Activated naive CD8-positive, alpha-beta T cell treated with anti-CD3 and anti-CD28 coated beads for 36 hours (primary cell): ENCODE measurements at regions not wholly inside any gene's neighbourhood (a gene's known extent, or its start where the extent isn't known, plus 50 kb on each side); places are given as distances from the start of the nearest gene placed in this dataset.

ENCODE experiments used
- DNase-seq: peaks from one replicate; pipeline ENCODE4 v3.0.0; 2021
- H3K27ac Mint-ChIP-seq: one replicate; pipeline ENCODE4 v1.8.0; 2022; ENCODE audit warnings: mild to moderate bottlenecking, moderate library complexity, mixed read lengths
- H3K27me3 Mint-ChIP-seq: one replicate; pipeline ENCODE4 v1.8.0; 2022; ENCODE audit warnings: mild to moderate bottlenecking, mixed read lengths
- H3K36me3 Mint-ChIP-seq: one replicate; pipeline ENCODE4 v1.8.0; 2021; ENCODE audit warnings: mild to moderate bottlenecking, mixed read lengths
- H3K4me1 Mint-ChIP-seq: one replicate; pipeline ENCODE4 v1.8.0; 2021; ENCODE audit warnings: mixed read lengths
- H3K4me3 Mint-ChIP-seq: one replicate; pipeline ENCODE4 v1.8.0; 2022; ENCODE audit warnings: mild to moderate bottlenecking, moderate library complexity, mixed read lengths
- H3K9me3 Mint-ChIP-seq: one replicate; pipeline ENCODE4 v1.8.0; 2022; ENCODE audit warnings: mixed read lengths

GRCh38 chr7:69166979-69167516, 431.2 kb upstream of the AUTS2 start:
- H3K27me3 Mint-ChIP-seq: no peaks in the 10 kb centered on the region
- no peaks in the 10 kb centered on the region for H3K4me1 Mint-ChIP-seq
- no peak overlapping the region for H3K27ac Mint-ChIP-seq
- DNase-seq: no peak
- no peaks in the 10 kb centered on the region for H3K36me3 Mint-ChIP-seq
- no peak overlapping the region for H3K4me3 Mint-ChIP-seq
- no peaks in the 10 kb centered on the region for H3K9me3 Mint-ChIP-seq

- H3K4me3 Mint-ChIP-seq: no peak overlapping the region
- H3K27ac Mint-ChIP-seq: no peak overlapping the region
- DNase-seq: no peak
- no peaks in the 10 kb centered on the region for H3K36me3 Mint-ChIP-seq
- no peaks in the 10 kb centered on the region for H3K9me3 Mint-ChIP-seq
- H3K27me3 Mint-ChIP-seq: no peaks in the 10 kb centered on the region
- H3K4me1 Mint-ChIP-seq: no peaks in the 10 kb centered on the region
These were observed 428.9 kb upstream of the AUTS2 start for GRCh38 chr7:69169386-69169785.

GRCh38 chr7:69172357-69173077, 425.8 kb upstream of the AUTS2 start:
- Mint-ChIP-seq H3K36me3 (no peaks in the 10 kb centered on the region), H3K4me1 (no peaks in the 10 kb centered on the region), H3K4me3 (no peak overlapping the region), H3K27ac (no peak overlapping the region), H3K9me3 (no peaks in the 10 kb centered on the region), H3K27me3 (no peaks in the 10 kb centered on the region)
- DNase-seq: no peak

GRCh38 chr7:69173341-69173740, 424.9 kb upstream of the AUTS2 start:
- Mint-ChIP-seq H3K4me1 (no peaks in the 10 kb centered on the region), H3K27ac (no peak overlapping the region), H3K27me3 (no peaks in the 10 kb centered on the region), H3K9me3 (no peaks in the 10 kb centered on the region), H3K4me3 (no peak overlapping the region), H3K36me3 (no peaks in the 10 kb centered on the region)
- DNase-seq: no peak

- Mint-ChIP-seq H3K36me3 (no peaks in the 10 kb centered on the region), H3K27me3 (no peaks in the 10 kb centered on the region), H3K4me1 (no peaks in the 10 kb centered on the region), H3K27ac (no peak overlapping the region), H3K9me3 (no peaks in the 10 kb centered on the region), H3K4me3 (no peak overlapping the region)
- DNase-seq: no peak
These were observed 424.4 kb upstream of the AUTS2 start for GRCh38 chr7:69173846-69174245.

GRCh38 chr7:69176841-69177240, 421.4 kb upstream of the AUTS2 start:
- no peak for DNase-seq
- no peaks in the 10 kb centered on the region for H3K4me1 Mint-ChIP-seq
- H3K4me3 Mint-ChIP-seq: no peak overlapping the region
- no peak overlapping the region for H3K27ac Mint-ChIP-seq
- no peaks in the 10 kb centered on the region for H3K27me3 Mint-ChIP-seq
- H3K9me3 Mint-ChIP-seq: no peaks in the 10 kb centered on the region
- no peaks in the 10 kb centered on the region for H3K36me3 Mint-ChIP-seq

- no peak for DNase-seq
- Mint-ChIP-seq H3K36me3 (peaks cover 1% of the 10 kb centered on the region), H3K27ac (no peak overlapping the region), H3K4me1 (peaks cover 2% of the 10 kb centered on the region), H3K27me3 (no peaks in the 10 kb centered on the region), H3K4me3 (no peak overlapping the region), H3K9me3 (peaks cover 1% of the 10 kb centered on the region)
These were observed 420.8 kb upstream of the AUTS2 start for GRCh38 chr7:69177461-69177861.

GRCh38 chr7:69177941-69178494, 420.3 kb upstream of the AUTS2 start:
- Mint-ChIP-seq H3K4me3 (no peak overlapping the region), H3K4me1 (peaks cover 6% of the 10 kb centered on the region), H3K9me3 (peaks cover 4% of the 10 kb centered on the region), H3K36me3 (peaks cover 4% of the 10 kb centered on the region), H3K27me3 (no peaks in the 10 kb centered on the region), H3K27ac (no peak overlapping the region)
- DNase-seq: no peak

GRCh38 chr7:69180662-69181061, 417.6 kb upstream of the AUTS2 start:
- Mint-ChIP-seq H3K9me3 (peaks cover 5% of the 10 kb centered on the region), H3K27ac (no peak overlapping the region), H3K4me1 (peaks cover 14% of the 10 kb centered on the region), H3K27me3 (no peaks in the 10 kb centered on the region), H3K4me3 (no peak overlapping the region), H3K36me3 (peaks cover 5% of the 10 kb centered on the region)
- DNase-seq: no peak

GRCh38 chr7:69182596-69183467, 415.4 kb upstream of the AUTS2 start:
- Mint-ChIP-seq H3K27ac (no peak overlapping the region), H3K36me3 (peaks cover 5% of the 10 kb centered on the region), H3K27me3 (no peaks in the 10 kb centered on the region), H3K9me3 (peaks cover 10% of the 10 kb centered on the region), H3K4me1 (peaks cover 14% of the 10 kb centered on the region), H3K4me3 (no peak overlapping the region)
- no peak for DNase-seq

GRCh38 chr7:69184339-69184738, 413.9 kb upstream of the AUTS2 start:
- Mint-ChIP-seq H3K4me1 (peaks cover 14% of the 10 kb centered on the region), H3K36me3 (peaks cover 5% of the 10 kb centered on the region), H3K27ac (no peak overlapping the region), H3K9me3 (peaks cover 10% of the 10 kb centered on the region), H3K4me3 (no peak overlapping the region), H3K27me3 (no peaks in the 10 kb centered on the region)
- no peak for DNase-seq

- H3K4me3 Mint-ChIP-seq: no peak overlapping the region
- no peaks in the 10 kb centered on the region for H3K27me3 Mint-ChIP-seq
- peaks cover 14% of the 10 kb centered on the region for H3K4me1 Mint-ChIP-seq
- no peak overlapping the region for H3K27ac Mint-ChIP-seq
- peaks cover 10% of the 10 kb centered on the region for H3K9me3 Mint-ChIP-seq
- H3K36me3 Mint-ChIP-seq: peaks cover 5% of the 10 kb centered on the region
- DNase-seq: no peak
These were observed 413.1 kb upstream of the AUTS2 start for GRCh38 chr7:69185170-69185569.

- Mint-ChIP-seq H3K36me3 (peaks cover 5% of the 10 kb centered on the region), H3K27ac (no peak overlapping the region), H3K27me3 (no peaks in the 10 kb centered on the region), H3K9me3 (peaks cover 10% of the 10 kb centered on the region), H3K4me3 (no peak overlapping the region), H3K4me1 (peaks cover 14% of the 10 kb centered on the region)
- no peak for DNase-seq
These were observed 411.3 kb upstream of the AUTS2 start for GRCh38 chr7:69186974-69187373.

GRCh38 chr7:69187824-69188333, 410.4 kb upstream of the AUTS2 start:
- Mint-ChIP-seq H3K27ac (no peak overlapping the region), H3K9me3 (peaks cover 6% of the 10 kb centered on the region), H3K27me3 (no peaks in the 10 kb centered on the region), H3K4me3 (no peak overlapping the region), H3K36me3 (peaks cover 2% of the 10 kb centered on the region), H3K4me1 (peaks cover 8% of the 10 kb centered on the region)
- DNase-seq: no peak

- peaks cover 9% of the 10 kb centered on the region for H3K9me3 Mint-ChIP-seq
- peaks cover 2% of the 10 kb centered on the region for H3K4me1 Mint-ChIP-seq
- H3K27ac Mint-ChIP-seq: no peak overlapping the region
- no peak overlapping the region for H3K4me3 Mint-ChIP-seq
- no peaks in the 10 kb centered on the region for H3K27me3 Mint-ChIP-seq
- no peak for DNase-seq
- no peaks in the 10 kb centered on the region for H3K36me3 Mint-ChIP-seq
These were observed 408.9 kb upstream of the AUTS2 start for GRCh38 chr7:69189406-69189805.
